GM23338 (cell line): ENCODE measurements at regions not wholly inside any gene's neighbourhood (a gene's known extent, or its start where the extent isn't known, plus 50 kb on each side); places are given as distances from the start of the nearest gene placed in this dataset.
A peak's percentile ranks its signal among the peaks of the same experiment; 100 is the strongest.

Experiments used
- ATAC-seq: fragments of 200-7000 bp; cut with Tn5 transposase; 3 replicates; pipeline ENCODE4 v1.9.1; 2020
- DNase-seq: peaks from one replicate; pipeline ENCODE4 v3.0.0-alpha.2; 2015; ENCODE audit warnings: low spot score
- H2AFZ ChIP-seq: fragments of 200-600 bp; sonication (generic); 2 replicates; pipeline ENCODE4 v1.8.0; 2016; ENCODE audit warnings: antibody characterized with exemption, mild to moderate bottlenecking, moderate library complexity
- H3F3A ChIP-seq: fragments of 200-600 bp; sonication (generic); replicated peaks from 2 replicates; pipeline ENCODE4 v1.8.0; 2017; ENCODE audit warnings: antibody characterized with exemption, mixed run types, low read depth
- H3K27ac ChIP-seq: fragments of 200-600 bp; sonication (generic); 2 replicates; pipeline ENCODE4 v1.6.1; 2016; ENCODE audit warnings: low read depth
- H3K27me3 ChIP-seq: fragments of 200-600 bp; sonication (generic); 2 replicates; pipeline ENCODE4 v1.8.0; 2016; ENCODE audit warnings: mild to moderate bottlenecking, mixed run types, moderate library complexity; ENCODE audit not compliant: insufficient read depth
- H3K36me3 ChIP-seq: fragments of 200-600 bp; sonication (generic); 2 replicates; pipeline ENCODE4 v1.8.0; 2016; ENCODE audit warnings: mild to moderate bottlenecking; ENCODE audit not compliant: insufficient read depth
- H3K4me1 ChIP-seq: fragments of 200-600 bp; sonication (generic); 2 replicates; pipeline ENCODE4 v1.8.0; 2016; ENCODE audit warnings: mild to moderate bottlenecking, moderate library complexity; ENCODE audit not compliant: insufficient read depth
- H3K4me2 ChIP-seq: fragments of 200-600 bp; sonication (generic); 2 replicates; pipeline ENCODE4 v1.7.1; 2017; ENCODE audit warnings: mixed run types
- H3K4me3 ChIP-seq: fragments of 200-600 bp; sonication (generic); 2 replicates; pipeline ENCODE4 v1.6.1; 2016; ENCODE audit warnings: mixed run types
- H3K79me2 ChIP-seq: fragments of 200-600 bp; sonication (generic); replicated peaks from 2 replicates; pipeline ENCODE4 v1.8.0; 2017; ENCODE audit warnings: mild to moderate bottlenecking; ENCODE audit not compliant: insufficient read depth
- H3K9me2 ChIP-seq: fragments of 200-600 bp; sonication (generic); 2 replicates; pipeline ENCODE4 v1.8.0; 2017; ENCODE audit not compliant: insufficient read depth
- H4K20me1 ChIP-seq: fragments of 200-600 bp; sonication (generic); replicated peaks from 2 replicates; pipeline ENCODE4 v1.8.0; 2017; ENCODE audit warnings: mild to moderate bottlenecking; ENCODE audit not compliant: insufficient read depth
- H3K27ac Mint-ChIP-seq: 2 replicates; pipeline ENCODE4 v1.8.0; 2020; ENCODE audit warnings: inconsistent platforms, mild to moderate bottlenecking, moderate library complexity, mixed read lengths
- H3K27me3 Mint-ChIP-seq: 3 replicates; pipeline ENCODE4 v1.8.0; 2022; ENCODE audit warnings: low read depth, mild to moderate bottlenecking, moderate library complexity, mixed read lengths, inconsistent platforms; ENCODE audit not compliant: insufficient read depth, poor library complexity
- H3K36me3 Mint-ChIP-seq: 3 replicates; pipeline ENCODE4 v1.8.0; 2021; ENCODE audit warnings: low read depth, mild to moderate bottlenecking, inconsistent platforms, moderate library complexity, mixed read lengths
- H3K4me1 Mint-ChIP-seq: 3 replicates; pipeline ENCODE4 v1.8.0; 2020; ENCODE audit warnings: mild to moderate bottlenecking, inconsistent platforms, mixed read lengths
- H3K4me3 Mint-ChIP-seq: 3 replicates; pipeline ENCODE4 v1.8.0; 2021; ENCODE audit warnings: moderate library complexity, mild to moderate bottlenecking, inconsistent platforms, mixed read lengths
- H3K9me3 Mint-ChIP-seq: 3 replicates; pipeline ENCODE4 v1.8.0; 2020; ENCODE audit warnings: moderate library complexity, mild to moderate bottlenecking, inconsistent platforms, mixed read lengths
- CTCF ChIP-seq, 2 experiments: fragments of 200-600 bp in 1 of 2; sonication (generic) in 1 of 2; conservative IDR thresholded peaks; 2 replicates each; pipeline versions ENCODE4 v1.5.1 to v1.6.1; 2016 to 2017; ENCODE audit warnings: antibody characterized with exemption in 2 of 2, low read depth in 2 of 2, mild to moderate bottlenecking in 2 of 2, moderate library complexity in 1 of 2
- ETS1 ChIP-seq: IDR thresholded peaks from 2 replicates; pipeline ENCODE4 v1.6.1; 2016; ENCODE audit warnings: antibody characterized with exemption
- EZH2 ChIP-seq: fragments of 200-600 bp; sonication (generic); IDR thresholded peaks from one replicate; pipeline ENCODE4 v1.8.0; 2017; ENCODE audit warnings: antibody characterized with exemption, mild to moderate bottlenecking, low read depth; ENCODE audit not compliant: unreplicated experiment
- EZH2phosphoT487 ChIP-seq: fragments of 200-600 bp; sonication (generic); IDR thresholded peaks from one replicate; pipeline ENCODE4 v1.8.1; 2018; ENCODE audit warnings: antibody characterized with exemption; ENCODE audit not compliant: unreplicated experiment
- POLR2AphosphoS5 ChIP-seq: IDR thresholded peaks from 2 replicates; pipeline ENCODE4 v1.6.1; 2016; ENCODE audit warnings: antibody characterized with exemption, low read depth
- STAT1 ChIP-seq: IDR thresholded peaks from one replicate; pipeline ENCODE4 v1.6.1; 2016; ENCODE audit warnings: antibody characterized with exemption; ENCODE audit not compliant: unreplicated experiment
- ZNF114 ChIP-seq: fragments of 250-450 bp; sonication (Bioruptor Pico); IDR thresholded peaks from 2 replicates; pipeline ENCODE4 v1.5.0; 2020; ENCODE audit warnings: mild to moderate bottlenecking, moderate library complexity
- ZNF331 ChIP-seq: fragments of 250-450 bp; sonication (Bioruptor Pico); IDR thresholded peaks from 2 replicates; pipeline ENCODE4 v1.5.0; 2020; ENCODE audit warnings: low read depth, mild to moderate bottlenecking, moderate library complexity

- Mint-ChIP-seq H3K9me3 (peaks cover 10% of the 10 kb centered on the region; the same call in 2 of the 3 replicates), H3K27ac (no peak overlapping the region), H3K36me3 (peaks cover 2% of the 10 kb centered on the region; the same call in 1 of the 3 replicates), H3K4me1 (no peaks in the 10 kb centered on the region), H3K27me3 (peaks cover 23% of the 10 kb centered on the region), H3K4me3 (peak overlapping the region; percentile 98)
- no peaks in the 10 kb centered on the region for H3K79me2 ChIP-seq
- H3K9me2 ChIP-seq: no peaks in the 10 kb centered on the region
- TF ChIP-seq POLR2AphosphoS5 (no peak), ETS1 (no peak), EZH2 (no peak), EZH2phosphoT487 (no peak), ZNF331 (no peak), STAT1 (no peak), CTCF (conservative IDR thresholded peaks at IDR 0.05; ENCODE audit: low read depth in 2 of 2) (no peak)
- no peak overlapping the region for H3K27ac ChIP-seq
- H3K4me3 ChIP-seq: peak overlapping the region; percentile 96
- H3F3A ChIP-seq: no peaks in the 10 kb centered on the region
- no peaks in the 10 kb centered on the region for H3K36me3 ChIP-seq
- H4K20me1 ChIP-seq: no peaks in the 10 kb centered on the region
- H3K4me1 ChIP-seq: no peaks in the 10 kb centered on the region
- ATAC-seq (no peak), DNase-seq (no peak)
- peak overlapping the region; percentile 70; the same call in 1 of the 2 replicates for H2AFZ ChIP-seq
- peaks cover 23% of the 10 kb centered on the region for H3K27me3 ChIP-seq
- peak overlapping the region; percentile 78 for H3K4me2 ChIP-seq
Observed at GRCh38 chr6:28839443-28840120, 84.2 kb downstream of the TRIM27 start.

GRCh38 chr6:28841290-28841689 lies 82.5 kb downstream of the TRIM27 start:
- Histone ChIP-seq H3K4me3 (no peak overlapping the region), H3K27ac (no peak overlapping the region), H3K79me2 (no peaks in the 10 kb centered on the region), H3F3A (no peaks in the 10 kb centered on the region), H3K36me3 (no peaks in the 10 kb centered on the region), H3K9me2 (no peaks in the 10 kb centered on the region), H2AFZ (no peak overlapping the region), H3K27me3 (peaks cover 13% of the 10 kb centered on the region), H3K4me2 (no peak overlapping the region), H4K20me1 (no peaks in the 10 kb centered on the region), H3K4me1 (no peaks in the 10 kb centered on the region)
- Mint-ChIP-seq H3K4me3 (no peak overlapping the region), H3K4me1 (no peaks in the 10 kb centered on the region), H3K36me3 (peaks cover 2% of the 10 kb centered on the region; the same call in 1 of the 3 replicates), H3K27ac (no peak overlapping the region), H3K27me3 (peaks cover 13% of the 10 kb centered on the region), H3K9me3 (peaks cover 10% of the 10 kb centered on the region; the same call in 2 of the 3 replicates)
- ATAC-seq (peak; percentile 4; the same call in 2 of the 3 replicates), DNase-seq (peak; percentile 65)
- TF ChIP-seq ZNF114 (CRISPR knock-in tag) (no peak), CTCF (conservative IDR thresholded peaks at IDR 0.05; ENCODE audit: low read depth in 2 of 2) (peak in 1 of 2 experiments; percentile 30; a peak in 3 of 4 replicates)
